Progenitor cell of endocrine pancreas (in vitro differentiated cells): ENCODE measurements at regions not wholly inside any gene's neighbourhood (a gene's known extent, or its start where the extent isn't known, plus 50 kb on each side); places are given as distances from the start of the nearest gene placed in this dataset.

Source experiments
- DNase-seq: peaks from one replicate; pipeline ENCODE4 v3.0.0; 2021; ENCODE audit warnings: low spot score; ENCODE audit not compliant: unreplicated experiment
- H3K27ac Mint-ChIP-seq: 2 replicates; pipeline ENCODE4 v1.8.0; 2021; ENCODE audit warnings: mild to moderate bottlenecking, moderate library complexity, mixed read lengths
- H3K27me3 Mint-ChIP-seq: 2 replicates; pipeline ENCODE4 v1.8.0; 2021; ENCODE audit warnings: mixed read lengths
- H3K36me3 Mint-ChIP-seq: 2 replicates; pipeline ENCODE4 v1.8.0; 2022; ENCODE audit warnings: mixed read lengths; ENCODE audit not compliant: insufficient read depth
- H3K4me1 Mint-ChIP-seq: 2 replicates; pipeline ENCODE4 v1.8.0; 2021; ENCODE audit warnings: low read depth, mixed read lengths
- H3K4me3 Mint-ChIP-seq: 2 replicates; pipeline ENCODE4 v1.8.0; 2021; ENCODE audit warnings: low read depth, mild to moderate bottlenecking, moderate library complexity, mixed read lengths
- H3K9me3 Mint-ChIP-seq: 2 replicates; pipeline ENCODE4 v1.8.0; 2021; ENCODE audit warnings: low read depth, mixed read lengths
- CTCF ChIP-seq: fragments of 200-600 bp; sonication (generic); IDR thresholded peaks from one replicate; pipeline ENCODE4 v1.5.0; 2021; ENCODE audit warnings: antibody characterized with exemption, mild to moderate bottlenecking; ENCODE audit not compliant: unreplicated experiment

- H3K36me3 Mint-ChIP-seq, result no peaks in the 10 kb centered on the region
- no peak overlapping the region for H3K27ac Mint-ChIP-seq
- peaks cover 2% of the 10 kb centered on the region for H3K4me1 Mint-ChIP-seq
- no peaks in the 10 kb centered on the region for H3K9me3 Mint-ChIP-seq
- H3K4me3 Mint-ChIP-seq, result no peak overlapping the region
- no peak for DNase-seq
- no peak for TF ChIP-seq CTCF
- peaks cover 81% of the 10 kb centered on the region for H3K27me3 Mint-ChIP-seq
Measured at GRCh38 chr7:128172963-128173362, 68.1 kb upstream of the LEP start.

GRCh38 chr7:128174386-128174785 lies 66.7 kb upstream of the LEP start:
- Mint-ChIP-seq H3K36me3 (no peaks in the 10 kb centered on the region), H3K27ac (no peak overlapping the region), H3K4me1 (no peaks in the 10 kb centered on the region), H3K27me3 (peaks cover 74% of the 10 kb centered on the region), H3K4me3 (no peak overlapping the region), H3K9me3 (no peaks in the 10 kb centered on the region)
- DNase-seq, result no peak
- TF ChIP-seq CTCF, result no peak

- DNase-seq, result no peak
- Mint-ChIP-seq H3K27ac (no peak overlapping the region), H3K9me3 (no peaks in the 10 kb centered on the region), H3K27me3 (peaks cover 68% of the 10 kb centered on the region), H3K4me1 (no peaks in the 10 kb centered on the region), H3K36me3 (no peaks in the 10 kb centered on the region), H3K4me3 (no peak overlapping the region)
- no peak for TF ChIP-seq CTCF
Measured at GRCh38 chr7:128176696-128177095, 64.4 kb upstream of the LEP start.

GRCh38 chr7:128177768-128178550 lies 63.1 kb upstream of the LEP start:
- Mint-ChIP-seq H3K4me3 (no peak overlapping the region), H3K36me3 (no peaks in the 10 kb centered on the region), H3K27me3 (peaks cover 68% of the 10 kb centered on the region), H3K27ac (no peak overlapping the region), H3K4me1 (no peaks in the 10 kb centered on the region), H3K9me3 (no peaks in the 10 kb centered on the region)
- no peak for TF ChIP-seq CTCF
- DNase-seq, result no peak

GRCh38 chr7:128178611-128179010 lies 62.5 kb upstream of the LEP start:
- Mint-ChIP-seq H3K9me3 (no peaks in the 10 kb centered on the region), H3K4me3 (no peak overlapping the region), H3K27me3 (peaks cover 63% of the 10 kb centered on the region), H3K36me3 (no peaks in the 10 kb centered on the region), H3K4me1 (no peaks in the 10 kb centered on the region), H3K27ac (no peak overlapping the region)
- no peak for DNase-seq
- no peak for TF ChIP-seq CTCF
